ENCODE measurements at regions not wholly inside any gene's neighbourhood (a gene's known extent, or its start where the extent isn't known, plus 50 kb on each side); places are given as distances from the start of the nearest gene placed in this dataset.
"Not testable (repeated sequence)": the region's sequence is repeated elsewhere in the genome, so short reads cannot be mapped to it uniquely, and the experiment has no call there.

DNA sequence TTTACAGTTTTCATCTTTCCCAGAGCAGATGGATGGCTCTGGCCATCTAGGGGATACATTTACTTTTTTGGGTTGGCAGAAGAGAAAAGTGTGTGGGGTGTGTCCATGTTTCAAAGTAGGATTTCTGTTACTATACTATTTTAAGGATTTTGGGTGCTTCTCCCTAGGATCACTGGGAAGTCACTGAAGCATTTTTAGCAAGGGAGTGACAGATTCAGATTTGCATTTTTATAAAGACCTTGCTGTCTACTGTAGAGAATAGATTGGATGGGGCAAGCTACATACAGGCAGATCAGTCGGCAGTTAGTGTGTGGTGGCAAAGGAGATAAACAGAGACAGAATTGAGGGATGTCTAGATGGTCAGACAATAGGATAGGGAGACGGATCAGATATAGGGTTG is 122.5 kb downstream of the TBX19 start:
- no peaks in the 10 kb centered on the region for H3K27me3 ChIP-seq (ENCODE audit: control insufficient read depth, insufficient read depth, low read length)
- no peaks in the 10 kb centered on the region for H3K36me3 ChIP-seq (ENCODE audit: control insufficient read depth, insufficient read depth, low read length)
- no peak overlapping the region for H3K4me3 ChIP-seq (ENCODE audit: low read depth, low read length)
- TF ChIP-seq, protein P1, sequence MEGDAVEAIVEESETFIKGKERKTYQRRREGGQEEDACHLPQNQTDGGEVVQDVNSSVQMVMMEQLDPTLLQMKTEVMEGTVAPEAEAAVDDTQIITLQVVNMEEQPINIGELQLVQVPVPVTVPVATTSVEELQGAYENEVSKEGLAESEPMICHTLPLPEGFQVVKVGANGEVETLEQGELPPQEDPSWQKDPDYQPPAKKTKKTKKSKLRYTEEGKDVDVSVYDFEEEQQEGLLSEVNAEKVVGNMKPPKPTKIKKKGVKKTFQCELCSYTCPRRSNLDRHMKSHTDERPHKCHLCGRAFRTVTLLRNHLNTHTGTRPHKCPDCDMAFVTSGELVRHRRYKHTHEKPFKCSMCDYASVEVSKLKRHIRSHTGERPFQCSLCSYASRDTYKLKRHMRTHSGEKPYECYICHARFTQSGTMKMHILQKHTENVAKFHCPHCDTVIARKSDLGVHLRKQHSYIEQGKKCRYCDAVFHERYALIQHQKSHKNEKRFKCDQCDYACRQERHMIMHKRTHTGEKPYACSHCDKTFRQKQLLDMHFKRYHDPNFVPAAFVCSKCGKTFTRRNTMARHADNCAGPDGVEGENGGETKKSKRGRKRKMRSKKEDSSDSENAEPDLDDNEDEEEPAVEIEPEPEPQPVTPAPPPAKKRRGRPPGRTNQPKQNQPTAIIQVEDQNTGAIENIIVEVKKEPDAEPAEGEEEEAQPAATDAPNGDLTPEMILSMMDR (IDR thresholded peaks at IDR 0.05; ENCODE audit: insufficient read depth, low read length, poor library complexity, severe bottlenecking), result no peak
- DNase-seq (ENCODE audit: low read depth), result no peak

DNA sequence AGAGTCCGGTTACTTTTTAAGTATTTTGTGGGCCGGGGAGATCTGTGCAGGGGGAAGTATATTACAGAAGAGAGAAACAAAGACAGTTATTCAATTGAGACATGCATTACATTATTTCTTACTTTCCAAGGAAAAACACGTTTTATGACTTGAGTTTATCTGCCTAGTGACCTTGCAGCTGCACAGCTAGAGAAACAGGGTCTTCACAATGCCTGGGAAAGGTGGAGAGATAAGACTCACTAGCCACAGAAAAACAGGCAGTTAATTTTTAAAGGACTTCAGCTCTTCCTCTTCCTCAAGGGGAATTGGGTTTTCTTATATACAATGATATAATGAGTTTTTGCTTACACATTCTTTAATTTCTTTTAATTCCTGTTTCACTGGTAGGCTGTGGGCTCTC is 121.8 kb downstream of the TBX19 start:
- not testable (repeated sequence) for H3K36me3 ChIP-seq (ENCODE audit: control insufficient read depth, insufficient read depth, low read length); DNase-seq (ENCODE audit: low read depth); H3K27me3 ChIP-seq (ENCODE audit: control insufficient read depth, insufficient read depth, low read length); H3K4me3 ChIP-seq (ENCODE audit: low read depth, low read length)

DNA sequence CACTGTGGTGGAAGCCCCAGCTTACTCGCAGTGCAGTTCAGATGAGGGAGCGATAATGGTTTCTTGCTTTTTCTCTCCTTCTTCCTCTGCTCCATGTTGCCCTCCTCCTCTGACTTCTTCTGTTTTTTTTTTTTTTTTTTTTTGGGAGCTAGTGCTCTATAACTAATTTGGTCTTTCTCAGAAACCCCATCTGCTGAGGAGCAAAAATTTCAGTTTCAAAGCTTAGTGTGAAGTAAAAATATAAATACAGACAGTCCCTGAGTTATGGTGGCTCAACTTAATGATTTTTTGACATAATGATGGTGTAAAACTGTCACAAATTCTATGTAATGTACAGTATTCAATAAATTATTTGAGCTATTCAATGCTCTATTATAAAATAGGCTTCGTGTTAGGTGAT is 120.7 kb downstream of the TBX19 start:
- H3K36me3 ChIP-seq (ENCODE audit: control insufficient read depth, insufficient read depth, low read length), result no peaks in the 10 kb centered on the region
- no peak for DNase-seq (ENCODE audit: low read depth)
- TF ChIP-seq, protein P1 (IDR thresholded peaks at IDR 0.05; ENCODE audit: insufficient read depth, low read length, poor library complexity, severe bottlenecking), result no peak
- no peak overlapping the region for H3K4me3 ChIP-seq (ENCODE audit: low read depth, low read length)
- no peaks in the 10 kb centered on the region for H3K27me3 ChIP-seq (ENCODE audit: control insufficient read depth, insufficient read depth, low read length)

DNA sequence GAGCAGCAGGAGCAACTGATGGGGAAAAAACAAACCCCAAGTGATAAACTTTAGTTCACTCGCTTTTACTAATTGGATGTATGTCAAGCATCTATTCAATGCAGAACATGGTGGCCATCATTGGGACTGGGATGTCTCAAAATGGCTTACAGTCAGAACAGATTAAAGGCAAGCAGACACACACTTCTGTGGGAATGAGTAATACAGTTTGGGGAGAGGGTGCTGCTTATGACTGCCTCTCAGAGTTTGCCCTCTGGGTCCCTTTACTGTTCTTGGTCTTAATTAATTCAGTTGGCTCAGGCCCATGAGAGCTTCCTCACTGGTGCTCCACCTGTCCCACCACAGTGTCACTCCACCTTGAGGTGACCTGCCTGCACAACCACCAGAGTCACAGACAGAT is 119.5 kb downstream of the TBX19 start:
- H3K36me3 ChIP-seq (ENCODE audit: control insufficient read depth, insufficient read depth, low read length), result no peaks in the 10 kb centered on the region
- TF ChIP-seq, protein P1 (IDR thresholded peaks at IDR 0.05; ENCODE audit: insufficient read depth, low read length, poor library complexity, severe bottlenecking), result no peak
- no peak for DNase-seq (ENCODE audit: low read depth)
- H3K27me3 ChIP-seq (ENCODE audit: control insufficient read depth, insufficient read depth, low read length), result no peaks in the 10 kb centered on the region
- no peak overlapping the region for H3K4me3 ChIP-seq (ENCODE audit: low read depth, low read length)

DNA sequence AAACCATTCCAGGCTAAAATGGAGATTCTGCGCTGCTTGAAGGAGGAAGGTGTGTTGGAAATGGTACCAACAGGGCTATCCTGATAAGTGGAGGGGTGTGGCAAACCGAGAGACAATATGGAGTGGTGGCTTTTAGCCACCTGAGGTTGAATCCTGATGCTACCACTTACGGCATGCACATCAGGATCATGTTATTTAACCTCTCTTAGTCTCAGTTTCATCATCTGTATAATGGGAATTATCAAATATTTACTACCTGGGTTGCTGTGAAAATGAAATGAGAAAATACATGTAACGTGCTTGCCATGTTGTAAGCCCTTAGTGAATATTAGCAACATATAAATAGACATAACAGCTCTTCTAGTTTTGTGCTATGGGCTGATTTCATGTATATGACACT is 117.1 kb downstream of the TBX19 start:
- no peak overlapping the region for H3K4me3 ChIP-seq (ENCODE audit: low read depth, low read length)
- DNase-seq (ENCODE audit: low read depth), result no peak
- TF ChIP-seq, protein P1 (IDR thresholded peaks at IDR 0.05; ENCODE audit: insufficient read depth, low read length, poor library complexity, severe bottlenecking), result no peak
- H3K36me3 ChIP-seq (ENCODE audit: control insufficient read depth, insufficient read depth, low read length), result no peaks in the 10 kb centered on the region
- no peaks in the 10 kb centered on the region for H3K27me3 ChIP-seq (ENCODE audit: control insufficient read depth, insufficient read depth, low read length)

DNA sequence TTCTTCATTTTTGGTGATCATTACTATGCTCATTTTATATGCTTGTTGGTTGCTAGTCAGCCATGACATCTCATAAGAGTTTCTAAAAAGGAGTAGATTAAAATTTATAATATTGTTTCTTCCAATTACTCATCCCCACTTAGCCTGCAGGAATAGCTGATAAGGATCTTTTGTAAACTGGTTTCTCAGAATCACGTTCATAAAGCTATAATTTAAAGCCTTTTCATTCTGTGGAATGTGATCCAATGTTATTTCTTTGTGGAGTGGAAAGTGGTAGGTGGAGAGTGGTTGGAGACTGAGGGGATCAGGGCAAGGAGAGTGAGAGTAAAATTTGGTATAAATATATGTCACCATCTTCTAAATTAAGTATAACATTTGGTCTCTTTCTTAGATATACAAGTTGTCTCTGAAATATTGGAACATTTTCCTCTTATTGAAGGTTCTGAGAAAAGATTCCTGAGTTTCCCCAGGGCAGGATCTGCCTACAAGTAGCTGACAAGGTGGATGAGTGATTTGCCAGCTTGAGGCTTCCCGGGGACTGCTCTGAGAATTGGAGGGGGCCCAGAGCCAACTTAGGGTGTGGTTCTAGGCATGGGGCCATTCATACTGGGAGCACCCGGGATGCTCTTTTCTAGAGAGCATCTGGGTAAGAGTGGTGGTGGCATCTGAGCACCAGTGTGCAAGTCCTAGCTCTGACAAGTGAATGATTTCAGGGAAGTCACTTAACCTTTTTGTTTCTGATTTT is 116.4 kb downstream of the TBX19 start:
- Histone ChIP-seq H3K27me3 (ENCODE audit: control insufficient read depth, insufficient read depth, low read length) (no peaks in the 10 kb centered on the region), H3K4me3 (ENCODE audit: low read depth, low read length) (no peak overlapping the region), H3K36me3 (ENCODE audit: control insufficient read depth, insufficient read depth, low read length) (no peaks in the 10 kb centered on the region)
- no peak for DNase-seq (ENCODE audit: low read depth)
- TF ChIP-seq, protein P1 (IDR thresholded peaks at IDR 0.05; ENCODE audit: insufficient read depth, low read length, poor library complexity, severe bottlenecking), result no peak
